ENCODE measurements at regions not wholly inside any gene's neighbourhood (a gene's known extent, or its start where the extent isn't known, plus 50 kb on each side); places are given as distances from the start of the nearest gene placed in this dataset.

GRCh38 chr4:111334361-111334760 lies 711.5 kb upstream of the PITX2 start:
- ChIA-PET CTCF (ENCODE audit: partially characterized antibody) (interaction anchor here (0.6 kb wide), 1 partner anchor 9 kb away, joined by 3 read pairs; no protein-coding TSS in a partner anchor), POLR2A (ENCODE audit: partially characterized antibody) (no interaction called here)
- H3K79me2 ChIP-seq (ENCODE audit: control insufficient read depth in 1 of 2, insufficient read depth in 2 of 2, low read length in 2 of 2): no peaks in the 10 kb centered on the region

More at GRCh38 chr4:111334361-111334760, 711.5 kb upstream of the PITX2 start:
- no peaks in the 10 kb centered on the region for H3K9me3 ChIP-seq (ENCODE audit: insufficient read depth in 2 of 2, low read depth in 1 of 2, low read length in 1 of 2)
- H3K4ac ChIP-seq (replicated peaks; ENCODE audit: insufficient read length, low read depth, low read length): no peak overlapping the region
- H4K8ac ChIP-seq (ENCODE audit: extremely low read depth, insufficient read depth, low read length): no peak overlapping the region
- no peak overlapping the region for H2BK120ac ChIP-seq (replicated peaks; ENCODE audit: low read depth, low read length)
- TF ChIP-seq FOSL1 (IDR thresholded peaks at IDR 0.05; ENCODE audit: insufficient read depth, low read depth, low read length) (no peak), SIRT6 (IDR thresholded peaks at IDR 0.05; ENCODE audit: low read length) (no peak), JUN (IDR thresholded peaks at IDR 0.05; ENCODE audit: low read depth, low read length) (no peak), GTF2F1 (IDR thresholded peaks at IDR 0.05; ENCODE audit: borderline replicate concordance, low read depth, low read length) (no peak), CHD2 (IDR thresholded peaks at IDR 0.05; ENCODE audit: low read length) (no peak), CHD1 (IDR thresholded peaks at IDR 0.05; ENCODE audit: low read depth, low read length) (no peak), CEBPB (IDR thresholded peaks at IDR 0.05; ENCODE audit: low read depth, low read length) (no peak), RNF2 (IDR thresholded peaks at IDR 0.05; ENCODE audit: borderline replicate concordance, low read depth, low read length, missing control alignments, poor library complexity, severe bottlenecking) (no peak), BCL11A (IDR thresholded peaks at IDR 0.05; ENCODE audit: low read depth in 2 of 2, low read length in 2 of 2) (no peak), JUND (IDR thresholded peaks at IDR 0.05; ENCODE audit: low read length) (no peak)
- H3K4me1 ChIP-seq (replicated peaks in 1 of 4; ENCODE audit: control insufficient read depth in 3 of 4, insufficient read depth in 4 of 4, low read length in 3 of 4): 0 out of 7 replicates have a peak, but pooled peaks cover 0 to 2% (median 0%) of the 10 kb centered on the region in 4 experiments
- FAIRE-seq: no peak
- no peak overlapping the region for H3K4me2 ChIP-seq (ENCODE audit: insufficient read depth in 1 of 2, low read depth in 2 of 2, low read length in 2 of 2)
- H4K20me1 ChIP-seq (replicated peaks in 1 of 2; ENCODE audit: control insufficient read depth in 1 of 2, insufficient read depth in 2 of 2, low read length in 2 of 2): no peaks in the 10 kb centered on the region
- H3K18ac ChIP-seq (ENCODE audit: extremely low read depth, low read length): no peak overlapping the region
- no peak overlapping the region for H4K91ac ChIP-seq (replicated peaks; ENCODE audit: insufficient read length, low read length)
- no peak overlapping the region for H3K27ac ChIP-seq (ENCODE audit: low read depth, low read length)
- H3K14ac ChIP-seq (ENCODE audit: insufficient read length): no peak overlapping the region
- no peak overlapping the region for H3K9ac ChIP-seq (replicated peaks in 1 of 4; ENCODE audit: extremely low read depth in 1 of 4, low read depth in 3 of 4, low read length in 3 of 4)
- H3K56ac ChIP-seq (replicated peaks; ENCODE audit: insufficient read length, low read depth, low read length): no peak overlapping the region
- no peaks in the 10 kb centered on the region for H3K27me3 ChIP-seq (replicated peaks in 1 of 4; ENCODE audit: control insufficient read depth in 3 of 4, extremely low read depth in 1 of 4, insufficient read depth in 3 of 4, low read length in 3 of 4)
- H4K5ac ChIP-seq (ENCODE audit: insufficient read length, low read depth, low read length): no peak overlapping the region
- no peak overlapping the region for H2BK20ac ChIP-seq (ENCODE audit: low read length)
- no peak for DNase-seq (ENCODE audit: low read depth in 1 of 2, low spot score in 2 of 2)
- H2AK5ac ChIP-seq (ENCODE audit: low read depth, low read length): no peak overlapping the region
- no peak overlapping the region for H2BK15ac ChIP-seq (ENCODE audit: low read length)
- no peaks in the 10 kb centered on the region for H3K36me3 ChIP-seq (ENCODE audit: control insufficient read depth in 2 of 4, insufficient read depth in 4 of 4, low read length in 3 of 4)
- no peak overlapping the region for H3K23ac ChIP-seq (ENCODE audit: insufficient read length)
- no peak overlapping the region for H2BK12ac ChIP-seq (ENCODE audit: low read depth, low read length)
- no peak overlapping the region for H3K4me3 ChIP-seq (ENCODE audit: extremely low read depth in 1 of 4, insufficient read depth in 2 of 4, low read depth in 3 of 4, low read length in 4 of 4)
- H2BK5ac ChIP-seq (ENCODE audit: low read depth, low read length): no peak overlapping the region
- H3K79me1 ChIP-seq (ENCODE audit: low read depth, low read length): no peaks in the 10 kb centered on the region
- H2AFZ ChIP-seq (ENCODE audit: low read length): no peak overlapping the region
- H3K23me2 ChIP-seq (ENCODE audit: low read depth, low read length): no peaks in the 10 kb centered on the region
